ENCODE measurements at regions not wholly inside any gene's neighbourhood (a gene's known extent, or its start where the extent isn't known, plus 50 kb on each side); places are given as distances from the start of the nearest gene placed in this dataset.

DNA sequence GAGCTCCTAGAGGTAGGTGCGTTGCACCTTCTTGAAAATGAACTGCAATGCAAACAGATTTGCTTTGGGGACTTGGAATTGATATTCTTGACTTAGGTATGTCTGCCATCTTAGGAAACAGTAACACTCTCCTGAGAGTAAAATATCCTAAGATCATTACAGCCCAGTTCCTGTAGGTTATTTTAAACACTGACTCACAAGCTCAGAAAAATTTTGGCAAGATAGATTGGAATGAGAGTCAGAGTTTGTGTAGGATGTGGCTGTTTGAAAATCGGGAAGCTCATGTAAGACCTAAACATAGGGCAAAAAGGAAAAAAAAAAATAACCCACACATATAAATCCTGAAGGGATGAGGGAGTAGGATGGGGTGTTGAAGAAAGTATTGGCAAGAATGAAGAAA, 377.0 kb upstream of the LRRC4C start:
- Mint-ChIP-seq H3K27ac (no peak overlapping the region), H3K4me3 (no peak overlapping the region), H3K4me1 (no peaks in the 10 kb centered on the region), H3K36me3 (ENCODE audit: low read depth) (no peaks in the 10 kb centered on the region), H3K9me3 (peaks cover 6% of the 10 kb centered on the region), H3K27me3 (ENCODE audit: insufficient read depth) (no peaks in the 10 kb centered on the region)
- Histone ChIP-seq H3K9me3 (ENCODE audit: control insufficient read depth, low read length) (peaks cover 12% of the 10 kb centered on the region), H3K27me3 (ENCODE audit: control insufficient read depth, insufficient read depth, low read length, poor library complexity, severe bottlenecking) (no peaks in the 10 kb centered on the region), H3K4me1 (ENCODE audit: control insufficient read depth, insufficient read depth, low read length) (no peaks in the 10 kb centered on the region), H3K36me3 (ENCODE audit: control insufficient read depth, insufficient read depth, low read length) (no peaks in the 10 kb centered on the region), H3K27ac (ENCODE audit: low read depth, low read length) (no peak overlapping the region), H3K4me3 (ENCODE audit: low read length) (no peak overlapping the region), H3K9ac (ENCODE audit: extremely low read depth, low read length, poor library complexity, severe bottlenecking) (no peak overlapping the region)
- no peak for DNase-seq
- 87% methylated on average over 1 of the region's 2 CpGs; no CpG with 5 or more reads in 1 of the 2 experiments for WGBS, 2 experiments (ENCODE audit: insufficient coverage in 1 of 2, insufficient read length in 1 of 2)
- TF ChIP-seq, protein P1, sequence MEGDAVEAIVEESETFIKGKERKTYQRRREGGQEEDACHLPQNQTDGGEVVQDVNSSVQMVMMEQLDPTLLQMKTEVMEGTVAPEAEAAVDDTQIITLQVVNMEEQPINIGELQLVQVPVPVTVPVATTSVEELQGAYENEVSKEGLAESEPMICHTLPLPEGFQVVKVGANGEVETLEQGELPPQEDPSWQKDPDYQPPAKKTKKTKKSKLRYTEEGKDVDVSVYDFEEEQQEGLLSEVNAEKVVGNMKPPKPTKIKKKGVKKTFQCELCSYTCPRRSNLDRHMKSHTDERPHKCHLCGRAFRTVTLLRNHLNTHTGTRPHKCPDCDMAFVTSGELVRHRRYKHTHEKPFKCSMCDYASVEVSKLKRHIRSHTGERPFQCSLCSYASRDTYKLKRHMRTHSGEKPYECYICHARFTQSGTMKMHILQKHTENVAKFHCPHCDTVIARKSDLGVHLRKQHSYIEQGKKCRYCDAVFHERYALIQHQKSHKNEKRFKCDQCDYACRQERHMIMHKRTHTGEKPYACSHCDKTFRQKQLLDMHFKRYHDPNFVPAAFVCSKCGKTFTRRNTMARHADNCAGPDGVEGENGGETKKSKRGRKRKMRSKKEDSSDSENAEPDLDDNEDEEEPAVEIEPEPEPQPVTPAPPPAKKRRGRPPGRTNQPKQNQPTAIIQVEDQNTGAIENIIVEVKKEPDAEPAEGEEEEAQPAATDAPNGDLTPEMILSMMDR (conservative IDR thresholded peaks at IDR 0.05) = no peak

GRCh38 chr11:41842673-41843072, 383.2 kb upstream of the LRRC4C start:
- Histone ChIP-seq H3K36me3 (ENCODE audit: control insufficient read depth, insufficient read depth, low read length) (no peaks in the 10 kb centered on the region), H3K27ac (ENCODE audit: low read depth, low read length) (no peak overlapping the region), H3K9me3 (ENCODE audit: control insufficient read depth, low read length) (peaks cover 30% of the 10 kb centered on the region), H3K4me3 (ENCODE audit: low read length) (no peak overlapping the region), H3K27me3 (ENCODE audit: control insufficient read depth, insufficient read depth, low read length, poor library complexity, severe bottlenecking) (no peaks in the 10 kb centered on the region), H3K9ac (ENCODE audit: extremely low read depth, low read length, poor library complexity, severe bottlenecking) (no peak overlapping the region), H3K4me1 (ENCODE audit: control insufficient read depth, insufficient read depth, low read length) (no peaks in the 10 kb centered on the region)
- peaks cover 29% of the 10 kb centered on the region for H3K9me3 Mint-ChIP-seq
- H3K4me1 Mint-ChIP-seq = no peaks in the 10 kb centered on the region
- peaks cover 3% of the 10 kb centered on the region for H3K36me3 Mint-ChIP-seq (ENCODE audit: low read depth)
- H3K4me3 Mint-ChIP-seq = no peak overlapping the region
- DNase-seq = no peak
- TF ChIP-seq, protein P1 (conservative IDR thresholded peaks at IDR 0.05) = no peak
- no peaks in the 10 kb centered on the region for H3K27me3 Mint-ChIP-seq (ENCODE audit: insufficient read depth)
- WGBS, 2 experiments (ENCODE audit: insufficient coverage in 1 of 2, insufficient read length in 1 of 2) = 78 to 91% methylated on average over 8 of the region's 8 CpGs
- no peak overlapping the region for H3K27ac Mint-ChIP-seq

GRCh38 chr11:41845066-41845465, 385.6 kb upstream of the LRRC4C start:
- DNase-seq = no peak
- H3K36me3 Mint-ChIP-seq (ENCODE audit: low read depth) = peaks cover 3% of the 10 kb centered on the region
- Histone ChIP-seq H3K27ac (ENCODE audit: low read depth, low read length) (no peak overlapping the region), H3K36me3 (ENCODE audit: control insufficient read depth, insufficient read depth, low read length) (no peaks in the 10 kb centered on the region), H3K9me3 (ENCODE audit: control insufficient read depth, low read length) (peaks cover 22% of the 10 kb centered on the region), H3K4me3 (ENCODE audit: low read length) (no peak overlapping the region), H3K9ac (ENCODE audit: extremely low read depth, low read length, poor library complexity, severe bottlenecking) (no peak overlapping the region), H3K4me1 (ENCODE audit: control insufficient read depth, insufficient read depth, low read length) (no peaks in the 10 kb centered on the region), H3K27me3 (ENCODE audit: control insufficient read depth, insufficient read depth, low read length, poor library complexity, severe bottlenecking) (no peaks in the 10 kb centered on the region)
- H3K9me3 Mint-ChIP-seq = peaks cover 25% of the 10 kb centered on the region
- no peaks in the 10 kb centered on the region for H3K27me3 Mint-ChIP-seq (ENCODE audit: insufficient read depth)
- 58 to 85% methylated on average over 1 to 3 of the region's 3 CpGs for WGBS, 2 experiments (ENCODE audit: insufficient coverage in 1 of 2, insufficient read length in 1 of 2)
- no peaks in the 10 kb centered on the region for H3K4me1 Mint-ChIP-seq
- H3K27ac Mint-ChIP-seq = no peak overlapping the region
- TF ChIP-seq, protein P1 (conservative IDR thresholded peaks at IDR 0.05) = peak; percentile 55
- no peak overlapping the region for H3K4me3 Mint-ChIP-seq
